Endothelial cell of umbilical vein (primary cell): ENCODE measurements at regions not wholly inside any gene's neighbourhood (a gene's known extent, or its start where the extent isn't known, plus 50 kb on each side); places are given as distances from the start of the nearest gene placed in this dataset.

Experiments used
- CTCF ChIP-seq, 2 donors: IDR thresholded peaks; 1 replicate in 1 of 2; 2 replicates in 1 of 2; pipeline ENCODE4 v1.5.1; 2011; ENCODE audit warnings: low read length in 2 of 2, mild to moderate bottlenecking in 2 of 2, moderate library complexity in 2 of 2, control low read depth in 1 of 2, inconsistent platforms in 1 of 2, low read depth in 1 of 2; ENCODE audit not compliant: insufficient read depth in 1 of 2; ENCODE audit errors: extremely low read depth in 1 of 2
- EZH2 ChIP-seq: IDR thresholded peaks from 2 replicates; pipeline ENCODE4 v1.6.1; 2012; ENCODE audit warnings: borderline replicate concordance, low read depth, mild to moderate bottlenecking, moderate library complexity, low read length, inconsistent platforms; ENCODE audit not compliant: severe bottlenecking
- MAX ChIP-seq: IDR thresholded peaks from 2 replicates; pipeline ENCODE4 v1.6.1; 2011; ENCODE audit not compliant: insufficient read depth, insufficient read length
- POLR2A ChIP-seq: IDR thresholded peaks from 2 replicates; pipeline ENCODE4 v1.6.1; 2012; ENCODE audit warnings: low read depth, mild to moderate bottlenecking, control low read depth, low read length
- POLR2AphosphoS5 ChIP-seq: IDR thresholded peaks from 2 replicates; pipeline ENCODE4 v1.6.1; 2012; ENCODE audit warnings: low read depth, mild to moderate bottlenecking, control low read depth, low read length, moderate library complexity; ENCODE audit not compliant: insufficient read depth

GRCh38 chr3:102688556-102688930 lies 253.7 kb downstream of the ZPLD1 start:
- TF ChIP-seq POLR2A, result no peak
- TF ChIP-seq CTCF (IDR thresholded peaks at IDR 0.05; ENCODE audit: extremely low read depth in 1 of 2, insufficient read depth in 1 of 2, low read depth in 1 of 2, low read length in 2 of 2), result no peak
- TF ChIP-seq MAX, result no peak
- no peak for TF ChIP-seq EZH2
- TF ChIP-seq POLR2AphosphoS5, result no peak
